ENCODE measurements at regions not wholly inside any gene's neighbourhood (a gene's known extent, or its start where the extent isn't known, plus 50 kb on each side); places are given as distances from the start of the nearest gene placed in this dataset.

DNA sequence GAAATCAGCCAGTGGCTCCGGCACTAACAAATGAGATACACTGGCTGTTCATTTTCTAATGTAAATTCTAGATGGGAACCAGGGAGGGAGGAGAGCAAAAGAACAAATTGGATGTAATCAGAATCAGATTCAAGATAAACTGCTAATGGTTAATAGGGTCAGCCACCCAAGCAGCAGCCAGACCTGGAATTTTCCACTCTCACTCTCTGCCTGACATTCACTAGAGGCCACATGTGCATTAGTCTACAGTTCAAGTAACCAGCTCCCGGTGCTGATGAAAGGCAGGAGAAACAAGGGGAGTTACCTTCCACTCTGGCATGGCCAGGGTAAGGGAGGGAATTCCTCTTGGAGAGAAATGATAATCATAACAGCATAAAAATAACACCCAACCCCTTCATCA lies 597.7 kb downstream of the TOX3 start:
- TF ChIP-seq, protein P1, sequence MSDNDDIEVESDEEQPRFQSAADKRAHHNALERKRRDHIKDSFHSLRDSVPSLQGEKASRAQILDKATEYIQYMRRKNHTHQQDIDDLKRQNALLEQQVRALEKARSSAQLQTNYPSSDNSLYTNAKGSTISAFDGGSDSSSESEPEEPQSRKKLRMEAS (IDR thresholded peaks at IDR 0.05; ENCODE audit: insufficient read depth, insufficient read length): no peak
- TF ChIP-seq, protein P2, sequence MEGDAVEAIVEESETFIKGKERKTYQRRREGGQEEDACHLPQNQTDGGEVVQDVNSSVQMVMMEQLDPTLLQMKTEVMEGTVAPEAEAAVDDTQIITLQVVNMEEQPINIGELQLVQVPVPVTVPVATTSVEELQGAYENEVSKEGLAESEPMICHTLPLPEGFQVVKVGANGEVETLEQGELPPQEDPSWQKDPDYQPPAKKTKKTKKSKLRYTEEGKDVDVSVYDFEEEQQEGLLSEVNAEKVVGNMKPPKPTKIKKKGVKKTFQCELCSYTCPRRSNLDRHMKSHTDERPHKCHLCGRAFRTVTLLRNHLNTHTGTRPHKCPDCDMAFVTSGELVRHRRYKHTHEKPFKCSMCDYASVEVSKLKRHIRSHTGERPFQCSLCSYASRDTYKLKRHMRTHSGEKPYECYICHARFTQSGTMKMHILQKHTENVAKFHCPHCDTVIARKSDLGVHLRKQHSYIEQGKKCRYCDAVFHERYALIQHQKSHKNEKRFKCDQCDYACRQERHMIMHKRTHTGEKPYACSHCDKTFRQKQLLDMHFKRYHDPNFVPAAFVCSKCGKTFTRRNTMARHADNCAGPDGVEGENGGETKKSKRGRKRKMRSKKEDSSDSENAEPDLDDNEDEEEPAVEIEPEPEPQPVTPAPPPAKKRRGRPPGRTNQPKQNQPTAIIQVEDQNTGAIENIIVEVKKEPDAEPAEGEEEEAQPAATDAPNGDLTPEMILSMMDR (IDR thresholded peaks at IDR 0.05; ENCODE audit: extremely low read depth in 1 of 2, insufficient read depth in 1 of 2, low read depth in 1 of 2, low read length in 2 of 2): no peak
- no peak for TF ChIP-seq POLR2AphosphoS5 (IDR thresholded peaks at IDR 0.05; ENCODE audit: insufficient read depth, low read depth, low read length)
- no peak for TF ChIP-seq EZH2 (IDR thresholded peaks at IDR 0.05; ENCODE audit: borderline replicate concordance, low read depth, low read length, severe bottlenecking)
- TF ChIP-seq JUN (IDR thresholded peaks at IDR 0.05; ENCODE audit: borderline replicate concordance, insufficient read depth, insufficient read length, low read depth): no peak
- TF ChIP-seq POLR2A (IDR thresholded peaks at IDR 0.05; ENCODE audit: low read depth, low read length): no peak
- TF ChIP-seq MYC (IDR thresholded peaks at IDR 0.05; ENCODE audit: low read depth, low read length): no peak
- no peak for TF ChIP-seq FOS (IDR thresholded peaks at IDR 0.05; ENCODE audit: borderline replicate concordance, insufficient read depth, low read length)
- TF ChIP-seq GATA2 (IDR thresholded peaks at IDR 0.05; ENCODE audit: insufficient read depth, insufficient read length, low read depth, low read length): no peak

Data from endothelial cell of umbilical vein (primary cell).